ENCODE measurements at regions not wholly inside any gene's neighbourhood (a gene's known extent, or its start where the extent isn't known, plus 50 kb on each side); places are given as distances from the start of the nearest gene placed in this dataset.
"Not testable (repeated sequence)": the region's sequence is repeated elsewhere in the genome, so short reads cannot be mapped to it uniquely, and the experiment has no call there.

DNA sequence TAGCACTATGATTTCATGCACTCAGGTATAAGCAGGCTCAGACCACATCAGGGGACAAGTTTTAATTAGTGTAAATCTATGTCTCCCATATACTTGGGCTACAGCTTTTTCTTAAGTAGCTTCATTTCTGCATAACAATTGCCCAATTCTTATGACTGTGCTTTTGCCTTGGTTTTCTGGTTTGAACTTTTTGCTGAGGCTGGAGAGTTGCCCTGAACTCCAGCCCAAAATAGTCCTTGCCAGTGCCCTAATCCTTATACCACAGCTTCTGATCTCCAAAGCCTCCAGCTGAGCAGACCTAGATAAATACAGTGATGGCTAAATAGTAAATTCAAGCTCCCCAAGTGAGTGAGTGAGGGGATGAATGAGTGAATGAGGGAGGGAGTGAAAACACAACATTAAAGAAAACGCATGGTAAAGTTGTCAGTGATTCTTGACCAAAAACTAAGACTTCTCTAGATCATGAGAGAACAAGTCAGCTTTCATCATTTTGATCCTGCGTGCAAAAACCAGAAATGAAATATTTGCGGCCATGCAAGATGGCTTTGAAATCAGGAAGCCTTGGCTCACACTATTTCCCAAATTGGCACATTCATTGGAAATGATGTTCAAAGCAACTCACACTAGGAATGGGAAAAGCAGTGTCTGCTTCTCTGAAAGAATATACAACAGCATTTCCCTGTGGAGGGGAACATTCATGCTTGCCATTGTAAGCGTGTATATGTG, 437.1 kb upstream of the CTSO start:
- H3K27me3 ChIP-seq (ENCODE audit: control insufficient read depth, insufficient read depth, low read length): no peaks in the 10 kb centered on the region
- H3K9me3 ChIP-seq (ENCODE audit: control insufficient read depth, insufficient read depth, low read length): no peaks in the 10 kb centered on the region
- H3K4me3 ChIP-seq (ENCODE audit: low read depth, low read length): no peak overlapping the region
- no peak overlapping the region for H3K27ac ChIP-seq (ENCODE audit: low read depth, low read length)
- peak in 1 of 6 donors; percentile 44 for DNase-seq (ENCODE audit: low read depth in 4 of 6, low spot score in 6 of 6)
- no peaks in the 10 kb centered on the region for H3K4me1 ChIP-seq (ENCODE audit: control insufficient read depth, insufficient read depth, low read length)
- H3K36me3 ChIP-seq (ENCODE audit: control insufficient read depth, insufficient read depth, low read length): no peaks in the 10 kb centered on the region
- 89% methylated on average over 3 of the region's 4 CpGs for WGBS (ENCODE audit: insufficient coverage)

DNA sequence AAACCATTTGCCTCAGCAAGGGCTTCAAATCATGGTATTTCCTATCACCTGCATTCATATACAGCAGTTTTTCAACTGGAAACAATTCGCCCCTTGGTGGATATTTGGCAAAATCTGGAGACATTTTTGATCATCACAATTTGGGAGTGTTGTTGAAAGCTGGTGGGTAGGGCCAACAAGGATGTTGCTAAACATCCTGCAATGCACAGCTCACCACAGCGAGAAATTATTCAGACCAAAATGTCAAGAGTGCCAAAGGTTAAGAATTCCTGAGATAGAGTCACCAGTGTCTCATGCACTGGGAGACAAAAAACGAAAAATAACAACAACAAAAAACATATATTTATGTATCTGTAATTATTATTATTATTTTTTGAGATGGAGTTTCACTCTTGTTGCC, 435.2 kb upstream of the CTSO start:
- Histone ChIP-seq H3K4me1 (ENCODE audit: control insufficient read depth, insufficient read depth, low read length) (no peaks in the 10 kb centered on the region), H3K4me3 (ENCODE audit: low read depth, low read length) (no peak overlapping the region), H3K27ac (ENCODE audit: low read depth, low read length) (no peak overlapping the region), H3K27me3 (ENCODE audit: control insufficient read depth, insufficient read depth, low read length) (no peaks in the 10 kb centered on the region), H3K9me3 (ENCODE audit: control insufficient read depth, insufficient read depth, low read length) (no peaks in the 10 kb centered on the region), H3K36me3 (ENCODE audit: control insufficient read depth, insufficient read depth, low read length) (no peaks in the 10 kb centered on the region)
- DNase-seq (ENCODE audit: low read depth in 4 of 6, low spot score in 6 of 6): no peak
- no CpG with 5 or more reads among the region's 3 CpGs for WGBS (ENCODE audit: insufficient coverage)

- Histone ChIP-seq H3K27me3 (ENCODE audit: control insufficient read depth, insufficient read depth, low read length) (no peaks in the 10 kb centered on the region), H3K4me1 (ENCODE audit: control insufficient read depth, insufficient read depth, low read length) (no peaks in the 10 kb centered on the region), H3K36me3 (ENCODE audit: control insufficient read depth, insufficient read depth, low read length) (no peaks in the 10 kb centered on the region), H3K27ac (ENCODE audit: low read depth, low read length) (no peak overlapping the region), H3K9me3 (ENCODE audit: control insufficient read depth, insufficient read depth, low read length) (no peaks in the 10 kb centered on the region), H3K4me3 (ENCODE audit: low read depth, low read length) (no peak overlapping the region)
- peak in 1 of 6 donors; percentile 62 for DNase-seq (ENCODE audit: low read depth in 4 of 6, low spot score in 6 of 6)
- WGBS (ENCODE audit: insufficient coverage): 85% methylated on average over 3 of the region's 8 CpGs
These were observed 424.5 kb upstream of the CTSO start for GRCh38 chr4:156378033-156378665.

GRCh38 chr4:156377036-156377710, 423.5 kb upstream of the CTSO start:
- Histone ChIP-seq H3K4me3 (ENCODE audit: low read depth, low read length) (no peak overlapping the region), H3K9me3 (ENCODE audit: control insufficient read depth, insufficient read depth, low read length) (no peaks in the 10 kb centered on the region), H3K4me1 (ENCODE audit: control insufficient read depth, insufficient read depth, low read length) (no peaks in the 10 kb centered on the region), H3K27ac (ENCODE audit: low read depth, low read length) (no peak overlapping the region), H3K27me3 (ENCODE audit: control insufficient read depth, insufficient read depth, low read length) (no peaks in the 10 kb centered on the region), H3K36me3 (ENCODE audit: control insufficient read depth, insufficient read depth, low read length) (no peaks in the 10 kb centered on the region)
- DNase-seq (ENCODE audit: low read depth in 4 of 6, low spot score in 6 of 6): peak in 1 of 6 donors; percentile 6
- WGBS (ENCODE audit: insufficient coverage): no CpG with 5 or more reads among the region's 5 CpGs

- Histone ChIP-seq H3K36me3 (ENCODE audit: control insufficient read depth, insufficient read depth, low read length) (no peaks in the 10 kb centered on the region), H3K27me3 (ENCODE audit: control insufficient read depth, insufficient read depth, low read length) (no peaks in the 10 kb centered on the region), H3K4me3 (ENCODE audit: low read depth, low read length) (no peak overlapping the region), H3K9me3 (ENCODE audit: control insufficient read depth, insufficient read depth, low read length) (no peaks in the 10 kb centered on the region), H3K4me1 (ENCODE audit: control insufficient read depth, insufficient read depth, low read length) (no peaks in the 10 kb centered on the region), H3K27ac (ENCODE audit: low read depth, low read length) (no peak overlapping the region)
- DNase-seq (ENCODE audit: low read depth in 4 of 6, low spot score in 6 of 6): no peak
These were observed 421.2 kb upstream of the CTSO start for GRCh38 chr4:156374894-156375293.

DNA sequence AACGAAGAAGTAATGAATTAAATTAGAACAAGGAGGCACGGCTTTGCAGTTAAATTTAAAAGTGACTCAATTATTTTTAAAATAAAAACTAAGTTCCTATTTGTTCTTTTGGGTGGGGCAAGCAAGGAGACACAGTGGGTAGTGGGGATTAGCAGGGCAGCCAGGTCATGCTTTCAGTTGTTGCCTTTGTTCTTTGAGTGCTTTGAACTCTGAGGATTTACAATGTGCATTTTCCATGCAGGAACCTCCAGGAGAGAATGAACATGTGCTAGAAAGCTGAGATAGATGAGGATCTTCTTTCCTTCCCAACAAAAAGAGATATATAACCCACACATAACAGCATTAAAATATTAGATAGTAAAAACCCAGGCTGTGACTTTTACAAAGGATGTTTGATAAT, 420.4 kb upstream of the CTSO start:
- Histone ChIP-seq H3K9me3 (ENCODE audit: control insufficient read depth, insufficient read depth, low read length) (no peaks in the 10 kb centered on the region), H3K36me3 (ENCODE audit: control insufficient read depth, insufficient read depth, low read length) (no peaks in the 10 kb centered on the region), H3K4me1 (ENCODE audit: control insufficient read depth, insufficient read depth, low read length) (no peaks in the 10 kb centered on the region), H3K4me3 (ENCODE audit: low read depth, low read length) (no peak overlapping the region), H3K27me3 (ENCODE audit: control insufficient read depth, insufficient read depth, low read length) (no peaks in the 10 kb centered on the region), H3K27ac (ENCODE audit: low read depth, low read length) (no peak overlapping the region)
- no CpG with 5 or more reads among the region's 2 CpGs for WGBS (ENCODE audit: insufficient coverage)
- DNase-seq (ENCODE audit: low read depth in 4 of 6, low spot score in 6 of 6): peak in 1 of 6 donors; percentile 23

- H3K4me3 ChIP-seq (ENCODE audit: low read depth, low read length); H3K27ac ChIP-seq (ENCODE audit: low read depth, low read length); H3K27me3 ChIP-seq (ENCODE audit: control insufficient read depth, insufficient read depth, low read length); H3K4me1 ChIP-seq (ENCODE audit: control insufficient read depth, insufficient read depth, low read length); H3K36me3 ChIP-seq (ENCODE audit: control insufficient read depth, insufficient read depth, low read length); DNase-seq (ENCODE audit: low read depth in 4 of 6, low spot score in 6 of 6); H3K9me3 ChIP-seq (ENCODE audit: control insufficient read depth, insufficient read depth, low read length): not testable (repeated sequence)
- WGBS (ENCODE audit: insufficient coverage): 60% methylated on average over 7 of the region's 13 CpGs
These were observed 413.8 kb upstream of the CTSO start for GRCh38 chr4:156367502-156367901.

DNA sequence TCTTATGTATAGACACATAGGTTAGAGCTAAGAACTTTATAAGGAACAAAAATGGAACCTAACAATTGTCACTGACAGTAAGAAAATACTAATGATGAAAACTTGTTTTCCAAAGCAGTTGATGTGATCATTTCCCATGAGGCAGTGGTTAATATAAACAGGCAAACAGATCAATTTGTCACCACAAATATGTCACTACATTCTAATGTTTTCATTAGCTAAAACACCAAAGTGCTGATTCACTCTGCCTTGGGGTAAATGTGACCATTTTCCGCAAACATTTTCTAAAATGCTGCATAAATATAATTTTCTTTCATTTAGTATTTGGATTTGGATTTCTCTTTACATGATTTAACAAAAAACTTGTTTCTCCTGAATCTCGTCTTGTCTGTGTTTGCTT, 408.9 kb upstream of the CTSO start:
- no CpG with 5 or more reads among the region's 2 CpGs for WGBS (ENCODE audit: insufficient coverage)
- Histone ChIP-seq H3K36me3 (ENCODE audit: control insufficient read depth, insufficient read depth, low read length) (no peaks in the 10 kb centered on the region), H3K27ac (ENCODE audit: low read depth, low read length) (no peak overlapping the region), H3K4me1 (ENCODE audit: control insufficient read depth, insufficient read depth, low read length) (no peaks in the 10 kb centered on the region), H3K9me3 (ENCODE audit: control insufficient read depth, insufficient read depth, low read length) (no peaks in the 10 kb centered on the region), H3K27me3 (ENCODE audit: control insufficient read depth, insufficient read depth, low read length) (no peaks in the 10 kb centered on the region), H3K4me3 (ENCODE audit: low read depth, low read length) (no peak overlapping the region)
- DNase-seq (ENCODE audit: low read depth in 4 of 6, low spot score in 6 of 6): no peak

DNA sequence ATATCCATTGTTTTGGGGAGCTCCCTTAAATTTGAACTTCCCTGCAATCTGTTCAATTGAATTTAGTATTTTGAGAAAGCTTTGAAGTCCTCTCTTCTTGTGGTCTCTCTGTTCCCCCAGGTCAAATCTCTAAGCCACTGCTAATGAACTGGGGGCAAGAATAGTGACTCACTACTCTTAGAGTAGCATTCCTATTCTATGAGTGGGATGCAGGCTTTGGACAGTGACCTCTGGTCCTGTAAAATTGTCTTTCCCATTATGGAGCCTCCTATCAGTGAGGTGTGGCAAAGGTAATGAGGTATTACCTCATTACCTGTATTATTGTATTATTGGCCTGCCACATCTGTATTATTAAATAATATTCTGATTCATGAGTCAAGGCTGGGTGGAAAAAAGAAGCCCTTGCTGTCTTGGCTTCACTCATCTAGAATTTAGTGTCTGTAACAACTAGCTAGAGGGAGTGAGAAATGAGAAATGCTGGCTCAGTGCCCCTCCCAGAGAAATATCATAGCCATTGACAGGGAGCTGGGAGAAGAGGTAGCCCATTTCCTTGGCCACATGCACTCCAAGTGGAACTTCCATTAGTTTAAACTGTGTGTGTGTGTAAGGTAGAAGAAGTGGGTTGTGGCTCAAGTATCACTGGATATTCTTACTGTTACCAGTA, 393.9 kb upstream of the CTSO start:
- Histone ChIP-seq H3K27me3 (ENCODE audit: control insufficient read depth, insufficient read depth, low read length) (no peaks in the 10 kb centered on the region), H3K4me3 (ENCODE audit: low read depth, low read length) (no peak overlapping the region), H3K36me3 (ENCODE audit: control insufficient read depth, insufficient read depth, low read length) (no peaks in the 10 kb centered on the region)

More for the DNA sequence above, 393.9 kb upstream of the CTSO start:
- Histone ChIP-seq H3K9me3 (ENCODE audit: control insufficient read depth, insufficient read depth, low read length) (no peaks in the 10 kb centered on the region), H3K27ac (ENCODE audit: low read depth, low read length) (no peak overlapping the region), H3K4me1 (ENCODE audit: control insufficient read depth, insufficient read depth, low read length) (no peaks in the 10 kb centered on the region)
- DNase-seq (ENCODE audit: low read depth in 4 of 6, low spot score in 6 of 6): no peak
